ENCODE measurements at regions not wholly inside any gene's neighbourhood (a gene's known extent, or its start where the extent isn't known, plus 50 kb on each side); places are given as distances from the start of the nearest gene placed in this dataset.

GRCh38 chr6:43934183-43934802 lies 164.3 kb downstream of the VEGFA start:
- TF ChIP-seq CTCF (conservative IDR thresholded peaks at IDR 0.05; ENCODE audit: low read length): no peak
- no peak for TF ChIP-seq EZH2phosphoT487 (IDR thresholded peaks at IDR 0.05; ENCODE audit: borderline replicate concordance)
